Hepatocyte (in vitro differentiated cells): ENCODE measurements at regions not wholly inside any gene's neighbourhood (a gene's known extent, or its start where the extent isn't known, plus 50 kb on each side); places are given as distances from the start of the nearest gene placed in this dataset.

ENCODE experiments used
- CTCF ChIP-seq: fragments of 200-600 bp; sonication (generic); IDR thresholded peaks from 2 replicates; pipeline ENCODE4 v1.5.1; 2016; ENCODE audit warnings: antibody characterized with exemption, mild to moderate bottlenecking; ENCODE audit not compliant: poor library complexity
- EZH2 ChIP-seq: fragments of 200-600 bp; sonication (generic); IDR thresholded peaks from 2 replicates; pipeline ENCODE4 v1.6.1; 2016; ENCODE audit warnings: antibody characterized with exemption, mild to moderate bottlenecking, borderline replicate concordance

DNA sequence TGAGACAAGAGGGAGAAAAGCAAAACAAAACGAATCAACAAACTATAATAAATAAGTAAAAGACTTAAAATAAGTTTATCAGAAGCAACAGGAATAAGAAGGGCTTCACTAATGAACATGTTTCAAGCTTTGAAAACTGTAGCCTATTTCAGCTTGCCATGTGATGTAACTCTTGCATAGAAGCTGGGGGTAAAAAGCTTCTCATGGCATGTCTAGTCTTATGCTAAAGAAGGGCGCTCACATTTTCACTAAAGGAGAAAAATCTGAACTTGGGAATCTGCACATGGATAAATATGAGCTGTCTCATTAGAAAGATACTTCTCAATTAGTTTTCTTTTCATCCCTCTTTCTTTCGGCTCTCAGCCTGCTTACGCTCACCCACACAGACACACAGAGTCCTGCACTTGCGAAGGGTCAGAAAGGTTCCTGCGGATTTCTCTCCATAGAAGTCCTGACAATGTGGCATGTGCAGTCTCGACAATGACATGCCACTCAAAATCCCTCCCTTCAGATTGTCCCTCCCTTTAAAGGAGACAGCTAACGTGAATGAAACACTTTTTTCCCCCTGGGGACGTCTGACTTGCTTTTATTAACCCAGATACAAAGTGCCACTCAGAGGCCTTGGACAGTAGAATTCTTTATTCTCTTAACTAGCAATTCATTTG is 568.9 kb upstream of the NR2F2 start:
- no peak for TF ChIP-seq CTCF
- no peak for TF ChIP-seq EZH2
